Neural cell (in vitro differentiated cells): ENCODE measurements at regions not wholly inside any gene's neighbourhood (a gene's known extent, or its start where the extent isn't known, plus 50 kb on each side); places are given as distances from the start of the nearest gene placed in this dataset.

ENCODE experiments used
- H2AFZ ChIP-seq: fragments of 200-600, 300-800 bp; sonication (generic), shearing (Covaris generic); 2 replicates; pipeline ENCODE4 v1.6.0; 2014; ENCODE audit warnings: low read depth, mild to moderate bottlenecking, antibody characterized with exemption, low read length, moderate library complexity
- H3F3A ChIP-seq: fragments of 200-600 bp; shearing (Covaris generic); 2 replicates; pipeline ENCODE4 v1.6.1; 2016; ENCODE audit warnings: mild to moderate bottlenecking, moderate library complexity, mixed read lengths, antibody characterized with exemption, low read length; ENCODE audit not compliant: insufficient read depth, poor library complexity, severe bottlenecking
- H3K27ac ChIP-seq: fragments of 200-600, 300-800 bp; sonication (generic), shearing (Covaris generic); 2 replicates; pipeline ENCODE4 v1.5.1; 2014; ENCODE audit warnings: mild to moderate bottlenecking, low read length, moderate library complexity
- H3K27me3 ChIP-seq: fragments of 300-800, 200-600 bp; sonication (generic), shearing (Covaris generic); 2 replicates; pipeline ENCODE4 v1.6.0; 2014; ENCODE audit warnings: mild to moderate bottlenecking, low read depth, low read length, moderate library complexity; ENCODE audit not compliant: insufficient read depth
- H3K36me3 ChIP-seq: fragments of 300-800, 200-600 bp; sonication (generic), shearing (Covaris generic); 2 replicates; pipeline ENCODE4 v1.5.1; 2014; ENCODE audit warnings: mild to moderate bottlenecking, antibody characterized with exemption, low read length, moderate library complexity; ENCODE audit not compliant: insufficient read depth
- H3K4me2 ChIP-seq: fragments of 300-800, 200-600 bp; sonication (generic), shearing (Covaris generic); 2 replicates; pipeline ENCODE4 v1.6.0; 2014; ENCODE audit warnings: mild to moderate bottlenecking, low read length
- H3K4me3 ChIP-seq: fragments of 300-800, 200-600 bp; sonication (generic), shearing (Covaris generic); 2 replicates; pipeline ENCODE4 v1.5.1; 2014; ENCODE audit warnings: mild to moderate bottlenecking, low read length, moderate library complexity
- H3K79me2 ChIP-seq: fragments of 200-600 bp; shearing (Covaris generic); replicated peaks from 2 replicates; pipeline ENCODE4 v1.6.0; 2014; ENCODE audit warnings: mild to moderate bottlenecking, low read length, moderate library complexity; ENCODE audit not compliant: insufficient read depth
- H3K9ac ChIP-seq: fragments of 300-800, 200-600 bp; sonication (generic), shearing (Covaris generic); 2 replicates; pipeline ENCODE4 v1.6.1; 2016; ENCODE audit warnings: mild to moderate bottlenecking, low read length, mixed read lengths
- H3K9me2 ChIP-seq: fragments of 200-600 bp; shearing (Covaris generic); 2 replicates; pipeline ENCODE4 v1.6.1; 2016; ENCODE audit warnings: mild to moderate bottlenecking, low read length, mixed read lengths; ENCODE audit not compliant: insufficient read depth
- H3K9me3 ChIP-seq: fragments of 200-600, 300-800 bp; sonication (generic), shearing (Covaris generic); 2 replicates; pipeline ENCODE4 v1.6.1; 2016; ENCODE audit warnings: mild to moderate bottlenecking, mixed run types, low read length, moderate library complexity, mixed read lengths
- H4K20me1 ChIP-seq: fragments of 200-600 bp; shearing (Covaris generic); 2 replicates; pipeline ENCODE4 v1.6.1; 2016; ENCODE audit warnings: mild to moderate bottlenecking, mixed run types; ENCODE audit not compliant: insufficient read depth
- CTCF ChIP-seq: fragments of 450-650 bp; IDR thresholded peaks from 2 replicates; pipeline ENCODE4 v1.5.1; 2014; ENCODE audit warnings: antibody characterized with exemption, mild to moderate bottlenecking, moderate library complexity; ENCODE audit not compliant: poor library complexity, severe bottlenecking
- EP300 ChIP-seq: fragments of 450-650 bp; conservative IDR thresholded peaks from 2 replicates; pipeline ENCODE4 v1.6.1; 2014; ENCODE audit warnings: antibody characterized with exemption, mild to moderate bottlenecking, moderate library complexity; ENCODE audit not compliant: poor library complexity, severe bottlenecking
- EZH2 ChIP-seq: fragments of 200-600, 300-800 bp; shearing (Covaris generic), sonication (generic); IDR thresholded peaks from 2 replicates; pipeline ENCODE4 v1.6.1; 2014; ENCODE audit warnings: antibody characterized with exemption, low read length, borderline replicate concordance, mild to moderate bottlenecking; ENCODE audit not compliant: insufficient read depth, poor library complexity, severe bottlenecking
- MXI1 ChIP-seq: fragments of 450-650 bp; conservative IDR thresholded peaks from 2 replicates; pipeline ENCODE4 v1.6.1; 2014; ENCODE audit warnings: antibody characterized with exemption, mild to moderate bottlenecking; ENCODE audit not compliant: poor library complexity, severe bottlenecking
- POLR2AphosphoS5 ChIP-seq: IDR thresholded peaks from 2 replicates; pipeline ENCODE4 v1.6.1; 2012
- RAD21 ChIP-seq: fragments of 450-650 bp; conservative IDR thresholded peaks from 2 replicates; pipeline ENCODE4 v1.6.1; 2014; ENCODE audit warnings: antibody characterized with exemption, mild to moderate bottlenecking, moderate library complexity
- REST ChIP-seq: IDR thresholded peaks from 2 replicates; pipeline ENCODE4 v1.6.1; 2012; ENCODE audit warnings: borderline replicate concordance
- SMC3 ChIP-seq: fragments of 450-650 bp; conservative IDR thresholded peaks from 2 replicates; pipeline ENCODE4 v1.6.1; 2014; ENCODE audit warnings: antibody characterized with exemption, mild to moderate bottlenecking, moderate library complexity; ENCODE audit not compliant: poor library complexity
- TAF1 ChIP-seq: IDR thresholded peaks from 2 replicates; pipeline ENCODE4 v1.6.1; 2012; ENCODE audit warnings: low read depth

GRCh38 chr7:20270867-20271266 lies 53.7 kb upstream of the MACC1 start:
- no peaks in the 10 kb centered on the region for H4K20me1 ChIP-seq
- H3K4me2 ChIP-seq = no peak overlapping the region
- no peaks in the 10 kb centered on the region for H3K36me3 ChIP-seq
- no peaks in the 10 kb centered on the region for H3K27me3 ChIP-seq
- H3K9ac ChIP-seq = no peak overlapping the region
- TF ChIP-seq REST = no peak
- H2AFZ ChIP-seq = no peak overlapping the region
- no peaks in the 10 kb centered on the region for H3F3A ChIP-seq
- no peaks in the 10 kb centered on the region for H3K79me2 ChIP-seq
- no peaks in the 10 kb centered on the region for H3K9me2 ChIP-seq
- no peak overlapping the region for H3K27ac ChIP-seq
- H3K4me3 ChIP-seq = no peak overlapping the region
- H3K9me3 ChIP-seq = no peaks in the 10 kb centered on the region

GRCh38 chr7:20275637-20276036 lies 55.1 kb upstream of the ITGB8 start:
- Histone ChIP-seq H3F3A (no peaks in the 10 kb centered on the region), H3K9ac (no peak overlapping the region), H4K20me1 (no peaks in the 10 kb centered on the region), H3K4me2 (no peak overlapping the region), H3K36me3 (no peaks in the 10 kb centered on the region), H3K4me3 (no peak overlapping the region), H3K79me2 (no peaks in the 10 kb centered on the region), H2AFZ (no peak overlapping the region), H3K27ac (no peak overlapping the region), H3K9me2 (no peaks in the 10 kb centered on the region), H3K9me3 (no peaks in the 10 kb centered on the region), H3K27me3 (no peaks in the 10 kb centered on the region)
- TF ChIP-seq TAF1 = no peak
- no peak for TF ChIP-seq MXI1
- TF ChIP-seq EZH2 = no peak
- no peak for TF ChIP-seq RAD21
- TF ChIP-seq CTCF = no peak
- no peak for TF ChIP-seq POLR2AphosphoS5
- no peak for TF ChIP-seq REST
- no peak for TF ChIP-seq SMC3
- no peak for TF ChIP-seq EP300
